HFFc6 (cell line): ENCODE measurements at regions not wholly inside any gene's neighbourhood (a gene's known extent, or its start where the extent isn't known, plus 50 kb on each side); places are given as distances from the start of the nearest gene placed in this dataset.

Experiments
- DNase-seq: peaks from one replicate; pipeline ENCODE4 v3.0.0-alpha.2; 2018
- H3K27ac Mint-ChIP-seq: 2 replicates; pipeline ENCODE4 v1.8.0; 2020; ENCODE audit warnings: mild to moderate bottlenecking, mixed read lengths
- H3K27me3 Mint-ChIP-seq: 2 replicates; pipeline ENCODE4 v1.8.0; 2021; ENCODE audit warnings: mild to moderate bottlenecking, moderate library complexity, mixed read lengths; ENCODE audit not compliant: insufficient read depth
- H3K36me3 Mint-ChIP-seq: 2 replicates; pipeline ENCODE4 v1.8.0; 2021; ENCODE audit warnings: low read depth, mixed read lengths
- H3K4me1 Mint-ChIP-seq: 2 replicates; pipeline ENCODE4 v1.8.0; 2020; ENCODE audit warnings: low read depth, mixed read lengths
- H3K4me3 Mint-ChIP-seq: 2 replicates; pipeline ENCODE4 v1.8.0; 2020; ENCODE audit warnings: mild to moderate bottlenecking, moderate library complexity, mixed read lengths
- H3K9me3 Mint-ChIP-seq: 2 replicates; pipeline ENCODE4 v1.8.0; 2020; ENCODE audit warnings: mild to moderate bottlenecking, mixed read lengths
- CTCF ChIP-seq: fragments of 200-600 bp; sonication (generic); IDR thresholded peaks from 2 replicates; pipeline ENCODE4 v1.5.0; 2021; ENCODE audit warnings: antibody characterized with exemption, mild to moderate bottlenecking

- no peak for DNase-seq
- TF ChIP-seq CTCF = no peak
- H3K4me3 Mint-ChIP-seq = no peak overlapping the region
- no peak overlapping the region for H3K27ac Mint-ChIP-seq
- H3K9me3 Mint-ChIP-seq = peaks cover 48% of the 10 kb centered on the region
- no peaks in the 10 kb centered on the region; the same call in 1 of the 2 replicates for H3K36me3 Mint-ChIP-seq
- H3K4me1 Mint-ChIP-seq = no peaks in the 10 kb centered on the region
- no peaks in the 10 kb centered on the region for H3K27me3 Mint-ChIP-seq
Observed at GRCh38 chr1:82848043-82848442, 1047.3 kb downstream of the ADGRL2 start.

- no peaks in the 10 kb centered on the region for H3K4me1 Mint-ChIP-seq
- H3K27ac Mint-ChIP-seq = no peak overlapping the region
- no peak overlapping the region for H3K4me3 Mint-ChIP-seq
- no peaks in the 10 kb centered on the region for H3K27me3 Mint-ChIP-seq
- H3K9me3 Mint-ChIP-seq = peaks cover 46% of the 10 kb centered on the region
- DNase-seq = no peak
- no peaks in the 10 kb centered on the region for H3K36me3 Mint-ChIP-seq
- no peak for TF ChIP-seq CTCF
Observed at GRCh38 chr1:82845866-82846265, 1045.1 kb downstream of the ADGRL2 start.

GRCh38 chr1:82844911-82845827 is 1044.4 kb downstream of the ADGRL2 start:
- no peak for TF ChIP-seq CTCF
- no peaks in the 10 kb centered on the region for H3K36me3 Mint-ChIP-seq
- H3K27ac Mint-ChIP-seq = no peak overlapping the region
- no peaks in the 10 kb centered on the region for H3K27me3 Mint-ChIP-seq
- no peak for DNase-seq
- H3K4me3 Mint-ChIP-seq = no peak overlapping the region
- no peaks in the 10 kb centered on the region for H3K4me1 Mint-ChIP-seq
- H3K9me3 Mint-ChIP-seq = peaks cover 47% of the 10 kb centered on the region

GRCh38 chr1:82844447-82844846 is 1043.7 kb downstream of the ADGRL2 start:
- no peaks in the 10 kb centered on the region for H3K27me3 Mint-ChIP-seq
- no peak for TF ChIP-seq CTCF
- peaks cover 47% of the 10 kb centered on the region for H3K9me3 Mint-ChIP-seq
- H3K4me1 Mint-ChIP-seq = no peaks in the 10 kb centered on the region
- DNase-seq = no peak
- H3K36me3 Mint-ChIP-seq = no peaks in the 10 kb centered on the region
- no peak overlapping the region for H3K27ac Mint-ChIP-seq
- H3K4me3 Mint-ChIP-seq = no peak overlapping the region

- Mint-ChIP-seq H3K4me1 (no peaks in the 10 kb centered on the region), H3K4me3 (no peak overlapping the region), H3K27me3 (no peaks in the 10 kb centered on the region), H3K9me3 (peaks cover 47% of the 10 kb centered on the region), H3K36me3 (no peaks in the 10 kb centered on the region), H3K27ac (no peak overlapping the region)
- no peak for TF ChIP-seq CTCF
- no peak for DNase-seq
Observed at GRCh38 chr1:82843876-82844275, 1043.1 kb downstream of the ADGRL2 start.
